ENCODE measurements at regions not wholly inside any gene's neighbourhood (a gene's known extent, or its start where the extent isn't known, plus 50 kb on each side); places are given as distances from the start of the nearest gene placed in this dataset.
"Not testable (repeated sequence)": the region's sequence is repeated elsewhere in the genome, so short reads cannot be mapped to it uniquely, and the experiment has no call there.

DNA sequence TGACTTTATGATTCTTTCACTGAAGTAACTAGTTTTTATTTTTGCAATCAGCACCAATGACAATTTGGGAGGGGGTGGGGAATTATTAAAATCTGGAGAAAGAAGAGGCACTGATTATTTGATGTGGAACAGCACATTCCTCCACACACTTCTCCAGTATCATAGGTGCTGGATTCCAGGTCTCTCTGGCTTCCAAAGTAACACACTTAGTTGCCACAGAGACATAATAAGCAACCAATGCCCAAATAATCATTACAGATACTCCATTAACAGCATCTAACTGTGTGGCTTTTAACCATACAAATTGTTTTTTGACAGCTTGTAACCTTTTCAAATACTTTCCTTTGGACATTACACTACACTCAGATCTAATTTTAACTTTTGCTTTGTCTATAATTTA, 131.0 kb upstream of the CDIN1 start:
- TF ChIP-seq, protein P1, sequence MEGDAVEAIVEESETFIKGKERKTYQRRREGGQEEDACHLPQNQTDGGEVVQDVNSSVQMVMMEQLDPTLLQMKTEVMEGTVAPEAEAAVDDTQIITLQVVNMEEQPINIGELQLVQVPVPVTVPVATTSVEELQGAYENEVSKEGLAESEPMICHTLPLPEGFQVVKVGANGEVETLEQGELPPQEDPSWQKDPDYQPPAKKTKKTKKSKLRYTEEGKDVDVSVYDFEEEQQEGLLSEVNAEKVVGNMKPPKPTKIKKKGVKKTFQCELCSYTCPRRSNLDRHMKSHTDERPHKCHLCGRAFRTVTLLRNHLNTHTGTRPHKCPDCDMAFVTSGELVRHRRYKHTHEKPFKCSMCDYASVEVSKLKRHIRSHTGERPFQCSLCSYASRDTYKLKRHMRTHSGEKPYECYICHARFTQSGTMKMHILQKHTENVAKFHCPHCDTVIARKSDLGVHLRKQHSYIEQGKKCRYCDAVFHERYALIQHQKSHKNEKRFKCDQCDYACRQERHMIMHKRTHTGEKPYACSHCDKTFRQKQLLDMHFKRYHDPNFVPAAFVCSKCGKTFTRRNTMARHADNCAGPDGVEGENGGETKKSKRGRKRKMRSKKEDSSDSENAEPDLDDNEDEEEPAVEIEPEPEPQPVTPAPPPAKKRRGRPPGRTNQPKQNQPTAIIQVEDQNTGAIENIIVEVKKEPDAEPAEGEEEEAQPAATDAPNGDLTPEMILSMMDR (IDR thresholded peaks at IDR 0.05) = no peak
- TF ChIP-seq POLR2A (IDR thresholded peaks at IDR 0.05) = no peak
- no peak for TF ChIP-seq POLR2AphosphoS5 (IDR thresholded peaks at IDR 0.05)
- no peak for TF ChIP-seq EP300 (IDR thresholded peaks at IDR 0.05)
- no peak overlapping the region for H3K4me3 ChIP-seq
- no peaks in the 10 kb centered on the region for H3K36me3 ChIP-seq
- H3K4me1 ChIP-seq = peaks cover 0 to 8% (median 0%) of the 10 kb centered on the region in 4 donors
- no peak for DNase-seq
- H3K27me3 ChIP-seq = no peaks in the 10 kb centered on the region
- H3K27ac ChIP-seq = no peak overlapping the region
- intact Hi-C loops (cut with DNase I; ENCODE audit: low total_unique reads) = no loop called here
- H3K9me3 ChIP-seq = no peaks in the 10 kb centered on the region

DNA sequence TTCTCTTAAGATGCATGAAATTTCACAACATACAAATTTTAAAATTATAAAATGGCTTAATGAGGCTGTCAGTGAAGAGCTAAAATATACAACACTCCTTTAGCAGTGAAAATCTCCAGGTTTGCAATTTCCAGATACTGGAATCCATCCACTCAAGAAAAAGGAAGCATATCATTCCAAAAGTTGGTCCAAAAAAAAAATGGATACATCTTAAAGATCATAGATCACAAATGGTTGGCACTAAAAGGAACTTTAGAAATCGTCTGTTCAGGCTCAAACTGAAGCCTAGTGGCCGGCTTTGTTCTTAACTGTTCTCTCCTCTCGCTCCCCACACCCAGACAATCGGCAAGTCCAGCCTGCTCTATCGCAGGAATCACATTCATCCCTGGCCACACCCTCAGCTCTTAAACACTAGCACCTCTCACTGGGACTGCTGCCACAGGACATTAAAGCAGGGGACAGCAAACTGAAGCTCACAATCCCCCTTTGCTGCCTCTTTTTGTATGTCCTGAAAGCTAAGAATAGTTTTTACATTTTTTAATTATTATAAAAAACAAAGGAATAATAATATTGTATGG, 130.3 kb upstream of the CDIN1 start:
- Histone ChIP-seq H3K4me3 (no peak overlapping the region), H3K9me3 (no peaks in the 10 kb centered on the region), H3K36me3 (no peaks in the 10 kb centered on the region), H3K4me1 (peaks cover 0 to 8% (median 0%) of the 10 kb centered on the region in 4 donors), H3K27me3 (no peaks in the 10 kb centered on the region), H3K27ac (no peak overlapping the region)
- TF ChIP-seq EP300 (IDR thresholded peaks at IDR 0.05) (no peak), POLR2A (IDR thresholded peaks at IDR 0.05) (no peak), POLR2AphosphoS5 (IDR thresholded peaks at IDR 0.05) (no peak)
- TF ChIP-seq, protein P1 (IDR thresholded peaks at IDR 0.05) = no peak
- peak in 1 of 2 donors; percentile 20 for DNase-seq
- intact Hi-C loops (cut with DNase I; ENCODE audit: low total_unique reads) = no loop called here
- WGBS, 5 donors = 22 to 40% (median 32%) methylated on average over 5 of the region's 5 CpGs

DNA sequence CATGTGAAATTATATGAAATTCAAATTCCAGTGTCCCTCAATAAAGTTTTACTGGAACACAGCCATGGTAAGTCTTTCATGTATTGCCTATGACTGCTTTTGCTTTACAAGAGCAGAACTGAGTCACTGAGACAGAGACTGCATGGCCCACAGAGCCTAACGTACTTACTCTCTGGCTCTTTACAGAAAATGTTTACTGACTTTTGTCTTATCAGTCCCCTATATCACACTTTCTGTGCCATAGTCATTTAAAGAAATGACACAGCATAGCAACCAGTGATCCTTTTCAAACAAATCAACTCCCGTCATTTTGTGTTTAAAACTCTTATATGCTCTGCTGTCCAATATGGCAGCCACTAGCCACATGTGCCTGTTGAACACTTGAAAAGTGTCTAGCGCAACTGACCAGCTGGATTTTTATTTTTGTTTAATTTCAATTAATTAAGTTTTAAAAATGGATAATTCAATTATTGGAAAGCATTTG, 129.7 kb upstream of the CDIN1 start:
- intact Hi-C loops (cut with DNase I; ENCODE audit: low total_unique reads) = no loop called here
- no peak overlapping the region for H3K27ac ChIP-seq
- TF ChIP-seq POLR2AphosphoS5 (IDR thresholded peaks at IDR 0.05) (no peak), EP300 (IDR thresholded peaks at IDR 0.05) (no peak), POLR2A (IDR thresholded peaks at IDR 0.05) (no peak)
- TF ChIP-seq, protein P1 (IDR thresholded peaks at IDR 0.05) = no peak

DNA sequence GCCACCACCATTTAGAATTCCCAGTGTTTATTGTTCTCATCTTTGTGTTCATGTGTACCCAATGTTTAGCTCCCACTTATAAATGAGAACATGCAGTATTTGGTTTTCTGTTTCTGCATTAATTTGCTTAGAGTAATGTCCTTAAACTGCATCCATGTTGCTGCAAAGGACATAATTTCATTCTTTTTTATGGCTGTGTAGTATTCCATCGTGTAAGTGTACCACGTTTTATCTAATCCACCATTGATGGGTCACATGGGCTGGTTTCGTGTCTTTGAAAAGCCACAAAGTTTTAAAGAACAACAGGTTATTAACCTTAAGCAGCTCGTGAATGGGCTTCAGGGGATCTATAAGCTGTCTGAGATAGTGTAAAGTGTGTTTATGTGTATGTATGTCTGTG, 125.2 kb upstream of the CDIN1 start:
- H3K36me3 ChIP-seq; H3K27me3 ChIP-seq; H3K4me1 ChIP-seq; H3K4me3 ChIP-seq; H3K27ac ChIP-seq; H3K9me3 ChIP-seq; DNase-seq; intact Hi-C loops (cut with DNase I; ENCODE audit: low total_unique reads): not testable (repeated sequence)
- WGBS, 5 donors = 83 to 93% (median 90%) methylated on average over 4 of the region's 4 CpGs

More for the DNA sequence above, 129.7 kb upstream of the CDIN1 start:
- H3K36me3 ChIP-seq = no peaks in the 10 kb centered on the region
- 64 to 83% (median 69%) methylated on average over 3 of the region's 3 CpGs for WGBS, 5 donors
- H3K4me3 ChIP-seq = no peak overlapping the region
- DNase-seq = no peak
- no peaks in the 10 kb centered on the region for H3K9me3 ChIP-seq
- H3K4me1 ChIP-seq = peaks cover 0 to 8% (median 0%) of the 10 kb centered on the region in 4 donors
- H3K27me3 ChIP-seq = no peaks in the 10 kb centered on the region

DNA sequence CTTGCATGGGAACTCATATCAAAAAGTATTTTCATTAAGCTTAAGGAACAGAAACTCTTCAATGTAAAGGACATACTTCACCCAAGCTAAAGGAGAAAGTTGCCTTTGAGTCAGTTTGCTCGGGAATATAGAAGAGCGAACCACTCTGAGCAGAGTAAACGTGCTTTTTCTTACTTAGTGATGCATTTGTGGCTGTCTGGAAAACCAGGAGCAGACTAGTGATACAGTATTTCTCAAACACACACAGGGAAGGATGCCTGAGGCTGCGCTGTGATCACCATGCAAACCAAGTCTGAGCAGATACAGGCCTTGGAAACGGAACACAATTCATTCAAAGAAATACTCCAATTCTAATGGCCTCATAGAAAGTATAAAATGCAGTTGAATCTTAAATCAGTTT, 121.0 kb upstream of the CDIN1 start:
- 40 to 57% (median 43%) methylated on average over 5 of the region's 5 CpGs for WGBS, 5 donors
- no peak overlapping the region for H3K4me3 ChIP-seq

More for the DNA sequence above, 121.0 kb upstream of the CDIN1 start:
- Histone ChIP-seq H3K36me3 (no peaks in the 10 kb centered on the region), H3K9me3 (peaks cover 0 to 10% (median 4%) of the 10 kb centered on the region in 4 donors), H3K27ac (no peak overlapping the region), H3K4me1 (no peaks in the 10 kb centered on the region), H3K27me3 (no peaks in the 10 kb centered on the region)
- intact Hi-C loops (cut with DNase I; ENCODE audit: low total_unique reads) = no loop called here
- TF ChIP-seq, protein P1 (IDR thresholded peaks at IDR 0.05) = no peak
- no peak for TF ChIP-seq POLR2AphosphoS5 (IDR thresholded peaks at IDR 0.05)
- no peak for TF ChIP-seq EP300 (IDR thresholded peaks at IDR 0.05)
- TF ChIP-seq POLR2A (IDR thresholded peaks at IDR 0.05) = no peak
- peak in 1 of 2 donors; percentile 15 for DNase-seq
